Fibroblast of upper back skin (primary cell): ENCODE measurements at regions not wholly inside any gene's neighbourhood (a gene's known extent, or its start where the extent isn't known, plus 50 kb on each side); places are given as distances from the start of the nearest gene placed in this dataset.
A peak's percentile ranks its signal among the peaks of the same experiment; 100 is the strongest.
"Not testable (repeated sequence)": the region's sequence is repeated elsewhere in the genome, so short reads cannot be mapped to it uniquely, and the experiment has no call there.

Source experiments
- DNase-seq: peaks from one replicate; pipeline ENCODE4 v3.0.0-alpha.2; 2013

- peak; percentile 45 for DNase-seq
Measured at GRCh38 chr4:166153548-166153947, 280.5 kb downstream of the TLL1 start.

- no peak for DNase-seq
Measured at GRCh38 chr4:166162327-166162726, 289.3 kb downstream of the TLL1 start.

- DNase-seq = peak; percentile 82
Measured at GRCh38 chr4:166165829-166166420, 292.9 kb downstream of the TLL1 start.

GRCh38 chr4:166169111-166169510, 296.1 kb downstream of the TLL1 start:
- peak; percentile 39 for DNase-seq

- DNase-seq = no peak
Measured at GRCh38 chr4:166172619-166173018, 299.6 kb downstream of the TLL1 start.

- no peak for DNase-seq
Measured at GRCh38 chr4:166174717-166175490, 301.9 kb downstream of the TLL1 start.

- DNase-seq = no peak
Measured at GRCh38 chr4:166182145-166182544, 309.1 kb downstream of the TLL1 start.

- peak; percentile 60 for DNase-seq
Measured at GRCh38 chr4:166195101-166195500, 322.1 kb downstream of the TLL1 start.

- peak; percentile 24 for DNase-seq
Measured at GRCh38 chr4:166197166-166197565, 324.1 kb downstream of the TLL1 start.

- DNase-seq = no peak
Measured at GRCh38 chr4:166198041-166198440, 325.0 kb downstream of the TLL1 start.

- no peak for DNase-seq
Measured at GRCh38 chr4:166198516-166199310, 325.7 kb downstream of the TLL1 start.

GRCh38 chr4:166202991-166203390, 330.0 kb downstream of the TLL1 start:
- DNase-seq = no peak

GRCh38 chr4:166212326-166212725, 339.3 kb downstream of the TLL1 start:
- DNase-seq = not testable (repeated sequence)

GRCh38 chr4:166222271-166222670, 349.2 kb downstream of the TLL1 start:
- DNase-seq = no peak

GRCh38 chr4:166228112-166228511, 355.1 kb downstream of the TLL1 start:
- DNase-seq = no peak

GRCh38 chr4:166229799-166230198, 356.8 kb downstream of the TLL1 start:
- DNase-seq = no peak

GRCh38 chr4:166230841-166231240, 357.8 kb downstream of the TLL1 start:
- peak; percentile 13 for DNase-seq

- no peak for DNase-seq
Measured at GRCh38 chr4:166239354-166239753, 366.3 kb downstream of the TLL1 start.

GRCh38 chr4:166252487-166253402, 379.7 kb downstream of the TLL1 start:
- no peak for DNase-seq

GRCh38 chr4:166257276-166257675, 384.2 kb downstream of the TLL1 start:
- no peak for DNase-seq

GRCh38 chr4:166257891-166258290, 384.9 kb downstream of the TLL1 start:
- DNase-seq = peak; percentile 40

- no peak for DNase-seq
Measured at GRCh38 chr4:166259081-166259480, 386.0 kb downstream of the TLL1 start.
